ENCODE measurements at regions not wholly inside any gene's neighbourhood (a gene's known extent, or its start where the extent isn't known, plus 50 kb on each side); places are given as distances from the start of the nearest gene placed in this dataset.

DNA sequence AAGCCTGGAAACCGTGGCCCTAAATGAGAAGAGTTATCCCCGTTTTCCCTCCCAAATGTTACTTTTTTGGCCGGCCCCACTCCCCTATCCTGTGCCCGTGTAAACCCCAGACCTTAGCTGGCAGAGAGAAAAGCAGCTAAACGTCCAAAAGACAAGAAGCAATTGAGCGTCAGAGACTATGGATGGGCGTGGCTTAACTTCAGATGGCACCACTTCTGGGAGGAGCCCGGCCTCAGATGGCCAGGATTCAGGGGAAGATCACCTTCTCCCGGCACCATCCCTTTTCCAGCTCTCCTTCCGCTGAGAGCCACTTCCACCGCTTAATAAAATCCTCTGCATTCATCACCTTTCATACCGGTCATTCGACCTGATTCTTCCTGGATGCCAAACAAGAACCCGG, 350.1 kb upstream of the PCDH7 start:
- TF ChIP-seq, protein P1, sequence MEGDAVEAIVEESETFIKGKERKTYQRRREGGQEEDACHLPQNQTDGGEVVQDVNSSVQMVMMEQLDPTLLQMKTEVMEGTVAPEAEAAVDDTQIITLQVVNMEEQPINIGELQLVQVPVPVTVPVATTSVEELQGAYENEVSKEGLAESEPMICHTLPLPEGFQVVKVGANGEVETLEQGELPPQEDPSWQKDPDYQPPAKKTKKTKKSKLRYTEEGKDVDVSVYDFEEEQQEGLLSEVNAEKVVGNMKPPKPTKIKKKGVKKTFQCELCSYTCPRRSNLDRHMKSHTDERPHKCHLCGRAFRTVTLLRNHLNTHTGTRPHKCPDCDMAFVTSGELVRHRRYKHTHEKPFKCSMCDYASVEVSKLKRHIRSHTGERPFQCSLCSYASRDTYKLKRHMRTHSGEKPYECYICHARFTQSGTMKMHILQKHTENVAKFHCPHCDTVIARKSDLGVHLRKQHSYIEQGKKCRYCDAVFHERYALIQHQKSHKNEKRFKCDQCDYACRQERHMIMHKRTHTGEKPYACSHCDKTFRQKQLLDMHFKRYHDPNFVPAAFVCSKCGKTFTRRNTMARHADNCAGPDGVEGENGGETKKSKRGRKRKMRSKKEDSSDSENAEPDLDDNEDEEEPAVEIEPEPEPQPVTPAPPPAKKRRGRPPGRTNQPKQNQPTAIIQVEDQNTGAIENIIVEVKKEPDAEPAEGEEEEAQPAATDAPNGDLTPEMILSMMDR (CRISPR knock-in tag; IDR thresholded peaks at IDR 0.05): no peak
- TF ChIP-seq RNF2 (conservative IDR thresholded peaks at IDR 0.05; ENCODE audit: low read depth): no peak
- TF ChIP-seq NFE2L1 (CRISPR knock-in tag; IDR thresholded peaks at IDR 0.05; ENCODE audit: borderline replicate concordance): no peak
- no peak for TF ChIP-seq SAP130 (CRISPR knock-in tag; IDR thresholded peaks at IDR 0.05; ENCODE audit: low read depth)
- no peak for TF ChIP-seq HIVEP1 (CRISPR knock-in tag; IDR thresholded peaks at IDR 0.05)
- no peak for TF ChIP-seq MXI1 (IDR thresholded peaks at IDR 0.05; ENCODE audit: borderline replicate concordance, low read depth, low read length)
- TF ChIP-seq RXRA (CRISPR knock-in tag; IDR thresholded peaks at IDR 0.05): no peak
- TF ChIP-seq ZNF781 (CRISPR knock-in tag; IDR thresholded peaks at IDR 0.05; ENCODE audit: borderline replicate concordance, not compliant biosample characterization): no peak
- TF ChIP-seq MATR3 (CRISPR knock-in tag; IDR thresholded peaks at IDR 0.05): no peak
- TF ChIP-seq, protein P2, sequence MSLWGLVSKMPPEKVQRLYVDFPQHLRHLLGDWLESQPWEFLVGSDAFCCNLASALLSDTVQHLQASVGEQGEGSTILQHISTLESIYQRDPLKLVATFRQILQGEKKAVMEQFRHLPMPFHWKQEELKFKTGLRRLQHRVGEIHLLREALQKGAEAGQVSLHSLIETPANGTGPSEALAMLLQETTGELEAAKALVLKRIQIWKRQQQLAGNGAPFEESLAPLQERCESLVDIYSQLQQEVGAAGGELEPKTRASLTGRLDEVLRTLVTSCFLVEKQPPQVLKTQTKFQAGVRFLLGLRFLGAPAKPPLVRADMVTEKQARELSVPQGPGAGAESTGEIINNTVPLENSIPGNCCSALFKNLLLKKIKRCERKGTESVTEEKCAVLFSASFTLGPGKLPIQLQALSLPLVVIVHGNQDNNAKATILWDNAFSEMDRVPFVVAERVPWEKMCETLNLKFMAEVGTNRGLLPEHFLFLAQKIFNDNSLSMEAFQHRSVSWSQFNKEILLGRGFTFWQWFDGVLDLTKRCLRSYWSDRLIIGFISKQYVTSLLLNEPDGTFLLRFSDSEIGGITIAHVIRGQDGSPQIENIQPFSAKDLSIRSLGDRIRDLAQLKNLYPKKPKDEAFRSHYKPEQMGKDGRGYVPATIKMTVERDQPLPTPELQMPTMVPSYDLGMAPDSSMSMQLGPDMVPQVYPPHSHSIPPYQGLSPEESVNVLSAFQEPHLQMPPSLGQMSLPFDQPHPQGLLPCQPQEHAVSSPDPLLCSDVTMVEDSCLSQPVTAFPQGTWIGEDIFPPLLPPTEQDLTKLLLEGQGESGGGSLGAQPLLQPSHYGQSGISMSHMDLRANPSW (CRISPR knock-in tag; IDR thresholded peaks at IDR 0.05; ENCODE audit: borderline replicate concordance): no peak
- TF ChIP-seq, protein P3, sequence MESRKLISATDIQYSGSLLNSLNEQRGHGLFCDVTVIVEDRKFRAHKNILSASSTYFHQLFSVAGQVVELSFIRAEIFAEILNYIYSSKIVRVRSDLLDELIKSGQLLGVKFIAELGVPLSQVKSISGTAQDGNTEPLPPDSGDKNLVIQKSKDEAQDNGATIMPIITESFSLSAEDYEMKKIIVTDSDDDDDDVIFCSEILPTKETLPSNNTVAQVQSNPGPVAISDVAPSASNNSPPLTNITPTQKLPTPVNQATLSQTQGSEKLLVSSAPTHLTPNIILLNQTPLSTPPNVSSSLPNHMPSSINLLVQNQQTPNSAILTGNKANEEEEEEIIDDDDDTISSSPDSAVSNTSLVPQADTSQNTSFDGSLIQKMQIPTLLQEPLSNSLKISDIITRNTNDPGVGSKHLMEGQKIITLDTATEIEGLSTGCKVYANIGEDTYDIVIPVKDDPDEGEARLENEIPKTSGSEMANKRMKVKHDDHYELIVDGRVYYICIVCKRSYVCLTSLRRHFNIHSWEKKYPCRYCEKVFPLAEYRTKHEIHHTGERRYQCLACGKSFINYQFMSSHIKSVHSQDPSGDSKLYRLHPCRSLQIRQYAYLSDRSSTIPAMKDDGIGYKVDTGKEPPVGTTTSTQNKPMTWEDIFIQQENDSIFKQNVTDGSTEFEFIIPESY (CRISPR knock-in tag; IDR thresholded peaks at IDR 0.05): no peak
- TF ChIP-seq ZNF501 (CRISPR knock-in tag; IDR thresholded peaks at IDR 0.05): no peak
- TF ChIP-seq KDM2A (CRISPR knock-in tag; IDR thresholded peaks at IDR 0.05; ENCODE audit: borderline replicate concordance, low read depth): no peak
